CD4-positive, alpha-beta T cell (primary cell): ENCODE measurements at regions not wholly inside any gene's neighbourhood (a gene's known extent, or its start where the extent isn't known, plus 50 kb on each side); places are given as distances from the start of the nearest gene placed in this dataset.

Experiments used
- ATAC-seq: fragments of 200-7000 bp; cut with Tn5 transposase; one replicate; pipeline ENCODE4 v1.10.0; 2022; ENCODE audit warnings: mild to moderate bottlenecking; ENCODE audit not compliant: poor library complexity
- CTCF ChIA-PET: fragments of 350-600 bp; sonication (Branson Sonifier 250); formaldehyde crosslinking; loops from one replicate; lab custom pipeline; 2021; ENCODE audit warnings: antibody characterized with exemption, inconsistent platforms; lab: Charles Lee
- POLR2A ChIA-PET: fragments of 350-600 bp; sonication (Branson Sonifier 250); formaldehyde crosslinking; loops from one replicate; lab custom pipeline; 2021; ENCODE audit warnings: antibody characterized with exemption, inconsistent platforms; lab: Charles Lee
- DNase-seq, 14 experiments: peaks; one replicate each; pipeline ENCODE4 v3.0.0-alpha.2; 2013 to 2020; ENCODE audit warnings: mixed read lengths in 2 of 14
- H3K27ac ChIP-seq, 2 donors: one replicate each; pipeline versions ENCODE4 v1.5.1 to v1.7.0; 2013; ENCODE audit warnings: low read length in 2 of 2, low read depth in 1 of 2, mild to moderate bottlenecking in 1 of 2
- H3K27me3 ChIP-seq, 2 experiments: 1 replicate in 1 of 2; 2 replicates in 1 of 2; pipeline versions ENCODE4 v1.6.1 to v1.7.0; 2013; ENCODE audit warnings: low read length in 2 of 2, control low read depth in 1 of 2, mild to moderate bottlenecking in 1 of 2, moderate library complexity in 1 of 2; ENCODE audit not compliant: insufficient read depth in 2 of 2, control insufficient read depth in 1 of 2
- H3K36me3 ChIP-seq: one replicate; pipeline ENCODE4 v1.6.1; 2013; ENCODE audit warnings: low read length, control low read depth; ENCODE audit not compliant: insufficient read depth
- H3K4me1 ChIP-seq: one replicate; pipeline ENCODE4 v1.6.1; 2013; ENCODE audit warnings: low read length, control low read depth; ENCODE audit not compliant: insufficient read depth
- H3K4me3 ChIP-seq: one replicate; pipeline ENCODE4 v1.5.1; 2013; ENCODE audit warnings: mild to moderate bottlenecking, low read length, moderate library complexity
- H3K9me3 ChIP-seq, 2 experiments: 1 replicate in 1 of 2; 2 replicates in 1 of 2; pipeline versions ENCODE4 v1.6.1 to v1.7.0; 2013; ENCODE audit warnings: low read length in 2 of 2, mild to moderate bottlenecking in 2 of 2, control low read depth in 1 of 2, moderate library complexity in 1 of 2; ENCODE audit not compliant: control insufficient read depth in 1 of 2, insufficient read depth in 1 of 2
- H3K27ac Mint-ChIP-seq: one replicate; pipeline ENCODE4 v1.8.0; 2020; ENCODE audit warnings: mixed read lengths
- H3K27me3 Mint-ChIP-seq: one replicate; pipeline ENCODE4 v1.8.0; 2021; ENCODE audit warnings: mixed read lengths
- H3K36me3 Mint-ChIP-seq: one replicate; pipeline ENCODE4 v1.8.0; 2021; ENCODE audit warnings: low read depth, mixed read lengths
- H3K4me1 Mint-ChIP-seq: one replicate; pipeline ENCODE4 v1.8.0; 2021; ENCODE audit warnings: low read depth, mixed read lengths
- H3K4me3 Mint-ChIP-seq: one replicate; pipeline ENCODE4 v1.8.0; 2020; ENCODE audit warnings: mild to moderate bottlenecking, mixed read lengths
- H3K9me3 Mint-ChIP-seq: one replicate; pipeline ENCODE4 v1.8.0; 2020; ENCODE audit warnings: mixed read lengths
- CTCF ChIP-seq: fragments of 200-600 bp; IDR thresholded peaks from one replicate; pipeline ENCODE4 v1.8.0; 2022; ENCODE audit warnings: antibody characterized with exemption, mild to moderate bottlenecking
- intact Hi-C, 2 experiments: fragments of 100-400 bp; cut with DNase I in 1 of 2; cut with micrococcal nuclease in 1 of 2; formaldehyde crosslinking; loops; one replicate each; pipeline versions ENCODE4 v1.15.1 to v1.9.0; 2023 to 2025; cut with DNase I, micrococcal nuclease

- POLR2A ChIA-PET, result no interaction called here
- Histone ChIP-seq H3K27me3 (no peaks in the 10 kb centered on the region), H3K4me3 (no peak overlapping the region), H3K27ac (no peak overlapping the region), H3K36me3 (no peaks in the 10 kb centered on the region), H3K9me3 (no peaks in the 10 kb centered on the region), H3K4me1 (no peaks in the 10 kb centered on the region)
- Mint-ChIP-seq H3K9me3 (no peaks in the 10 kb centered on the region), H3K27ac (no peak overlapping the region), H3K27me3 (no peaks in the 10 kb centered on the region), H3K36me3 (no peaks in the 10 kb centered on the region), H3K4me1 (no peaks in the 10 kb centered on the region), H3K4me3 (no peak overlapping the region)
- ATAC-seq (no peak), DNase-seq (no peak)
- CTCF ChIA-PET, result no interaction called here
- intact Hi-C loops, result no loop called here
- no peak for TF ChIP-seq CTCF
These were observed 150.3 kb upstream of the FAM9B start for GRCh38 chrX:9184211-9184610.

GRCh38 chrX:9188117-9188516 lies 154.2 kb upstream of the FAM9B start:
- H3K27me3 ChIP-seq, result no peaks in the 10 kb centered on the region
- H3K9me3 Mint-ChIP-seq, result no peaks in the 10 kb centered on the region
- no peak for DNase-seq
- no peak for TF ChIP-seq CTCF
- no peak overlapping the region for H3K4me3 Mint-ChIP-seq
- ATAC-seq, result no peak
- no peaks in the 10 kb centered on the region for H3K9me3 ChIP-seq
- no peak overlapping the region for H3K27ac Mint-ChIP-seq
- H3K36me3 ChIP-seq, result no peaks in the 10 kb centered on the region
- H3K4me1 Mint-ChIP-seq, result no peaks in the 10 kb centered on the region
- intact Hi-C loops, result no loop called here
- ChIA-PET CTCF (no interaction called here), POLR2A (no interaction called here)
- H3K36me3 Mint-ChIP-seq, result no peaks in the 10 kb centered on the region
- H3K4me3 ChIP-seq, result no peak overlapping the region
- H3K4me1 ChIP-seq, result no peaks in the 10 kb centered on the region
- H3K27ac ChIP-seq, result no peak overlapping the region
- no peaks in the 10 kb centered on the region for H3K27me3 Mint-ChIP-seq

GRCh38 chrX:9189286-9189685 lies 155.4 kb upstream of the FAM9B start:
- Mint-ChIP-seq H3K36me3 (no peaks in the 10 kb centered on the region), H3K4me1 (no peaks in the 10 kb centered on the region), H3K27ac (no peak overlapping the region), H3K4me3 (no peak overlapping the region), H3K9me3 (no peaks in the 10 kb centered on the region), H3K27me3 (no peaks in the 10 kb centered on the region)
- CTCF ChIA-PET, result interaction anchor here (0.6 kb wide), 1 partner anchor 157 kb away, joined by 4 read pairs; no protein-coding TSS in a partner anchor
- no peak for ATAC-seq
- intact Hi-C loops, result no loop called here
- H3K9me3 ChIP-seq, result no peaks in the 10 kb centered on the region
- no peak overlapping the region for H3K27ac ChIP-seq
- no peaks in the 10 kb centered on the region for H3K4me1 ChIP-seq
- no peak for DNase-seq
- POLR2A ChIA-PET, result no interaction called here
- no peak for TF ChIP-seq CTCF
- H3K27me3 ChIP-seq, result no peaks in the 10 kb centered on the region
- H3K4me3 ChIP-seq, result no peak overlapping the region
- H3K36me3 ChIP-seq, result no peaks in the 10 kb centered on the region
